Lung (tissue), 11 donors: ENCODE measurements at regions not wholly inside any gene's neighbourhood (a gene's known extent, or its start where the extent isn't known, plus 50 kb on each side); places are given as distances from the start of the nearest gene placed in this dataset.

Experiments used
- ATAC-seq: fragments of 200-7000 bp; cut with Tn5 transposase; one replicate; pipeline ENCODE4 v1.9.1; 2020; ENCODE audit warnings: moderate number of reproducible peaks; ENCODE audit not compliant: insufficient read depth, low FRiP score
- DNase-seq, 3 donors: peaks; one replicate each; pipeline ENCODE4 v3.0.0-alpha.2; 2013 to 2017
- H3K27ac ChIP-seq, 2 donors: one replicate each; pipeline ENCODE4 v1.5.1; 2013; ENCODE audit warnings: mild to moderate bottlenecking in 2 of 2, moderate library complexity in 2 of 2, control low read depth in 1 of 2, inconsistent platforms in 1 of 2, low read depth in 1 of 2, low read length in 1 of 2
- H3K27me3 ChIP-seq, 3 donors: one replicate each; pipeline ENCODE4 v1.5.1; 2013; ENCODE audit warnings: low read length in 2 of 3; ENCODE audit not compliant: control insufficient read depth in 3 of 3, insufficient read depth in 3 of 3
- H3K36me3 ChIP-seq, 4 donors: one replicate each; pipeline ENCODE4 v1.5.1; 2013; ENCODE audit warnings: low read length in 4 of 4, mild to moderate bottlenecking in 1 of 4, moderate library complexity in 1 of 4; ENCODE audit not compliant: control insufficient read depth in 4 of 4, insufficient read depth in 4 of 4
- H3K4me1 ChIP-seq, 5 donors: one replicate each; pipeline ENCODE4 v1.5.1; 2013; ENCODE audit warnings: low read length in 5 of 5, mild to moderate bottlenecking in 2 of 5, moderate library complexity in 1 of 5; ENCODE audit not compliant: control insufficient read depth in 5 of 5, insufficient read depth in 5 of 5
- H3K4me3 ChIP-seq: one replicate; pipeline ENCODE4 v1.5.1; 2013; ENCODE audit warnings: mild to moderate bottlenecking, control low read depth, moderate library complexity
- H3K9ac ChIP-seq, 2 donors: one replicate each; pipeline ENCODE4 v1.5.1; 2013; ENCODE audit warnings: low read length in 2 of 2, control low read depth in 1 of 2; ENCODE audit not compliant: insufficient read depth in 1 of 2
- H3K9me3 ChIP-seq, 4 donors: one replicate each; pipeline ENCODE4 v1.5.1; 2013; ENCODE audit warnings: low read length in 3 of 4, mild to moderate bottlenecking in 1 of 4, moderate library complexity in 1 of 4; ENCODE audit not compliant: control insufficient read depth in 4 of 4, insufficient read depth in 3 of 4
- WGBS, 2 donors: extraction: QIAGEN DNeasy Blood & Tissue Kit; methylation state at CpG; one replicate each; pipeline ENCODE4 v1.1.7; 2013; 5-methylcytosine and 5-hydroxymethylcytosine counted together
- TF ChIP-seq, protein P1 (sequence below): IDR thresholded peaks from 2 replicates; pipeline ENCODE4 v1.5.1; 2012; ENCODE audit warnings: mild to moderate bottlenecking; ENCODE audit errors: control extremely low read depth, extremely low read depth
- donor health status: control.
- donor health status: control.
- donor health status: Bipolar disorder and iron deficiency.
- donor health status: healthy.
- donor health status: DM: yes; HTN: yes; CAD: no.

- Histone ChIP-seq H3K9ac (no peak overlapping the region), H3K4me1 (peaks cover 0 to 60% (median 18%) of the 10 kb centered on the region in 5 donors), H3K4me3 (no peak overlapping the region), H3K27me3 (no peaks in the 10 kb centered on the region), H3K9me3 (no peaks in the 10 kb centered on the region), H3K27ac (no peak overlapping the region), H3K36me3 (no peaks in the 10 kb centered on the region)
- WGBS, 2 donors: 89 to 94% methylated on average over 1 of the region's 1 CpG
- TF ChIP-seq, protein P1, sequence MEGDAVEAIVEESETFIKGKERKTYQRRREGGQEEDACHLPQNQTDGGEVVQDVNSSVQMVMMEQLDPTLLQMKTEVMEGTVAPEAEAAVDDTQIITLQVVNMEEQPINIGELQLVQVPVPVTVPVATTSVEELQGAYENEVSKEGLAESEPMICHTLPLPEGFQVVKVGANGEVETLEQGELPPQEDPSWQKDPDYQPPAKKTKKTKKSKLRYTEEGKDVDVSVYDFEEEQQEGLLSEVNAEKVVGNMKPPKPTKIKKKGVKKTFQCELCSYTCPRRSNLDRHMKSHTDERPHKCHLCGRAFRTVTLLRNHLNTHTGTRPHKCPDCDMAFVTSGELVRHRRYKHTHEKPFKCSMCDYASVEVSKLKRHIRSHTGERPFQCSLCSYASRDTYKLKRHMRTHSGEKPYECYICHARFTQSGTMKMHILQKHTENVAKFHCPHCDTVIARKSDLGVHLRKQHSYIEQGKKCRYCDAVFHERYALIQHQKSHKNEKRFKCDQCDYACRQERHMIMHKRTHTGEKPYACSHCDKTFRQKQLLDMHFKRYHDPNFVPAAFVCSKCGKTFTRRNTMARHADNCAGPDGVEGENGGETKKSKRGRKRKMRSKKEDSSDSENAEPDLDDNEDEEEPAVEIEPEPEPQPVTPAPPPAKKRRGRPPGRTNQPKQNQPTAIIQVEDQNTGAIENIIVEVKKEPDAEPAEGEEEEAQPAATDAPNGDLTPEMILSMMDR: no peak
- no peak for ATAC-seq
- DNase-seq: no peak
Measured at GRCh38 chr14:53460544-53460943, 307.4 kb upstream of the DDHD1 start.

DNA sequence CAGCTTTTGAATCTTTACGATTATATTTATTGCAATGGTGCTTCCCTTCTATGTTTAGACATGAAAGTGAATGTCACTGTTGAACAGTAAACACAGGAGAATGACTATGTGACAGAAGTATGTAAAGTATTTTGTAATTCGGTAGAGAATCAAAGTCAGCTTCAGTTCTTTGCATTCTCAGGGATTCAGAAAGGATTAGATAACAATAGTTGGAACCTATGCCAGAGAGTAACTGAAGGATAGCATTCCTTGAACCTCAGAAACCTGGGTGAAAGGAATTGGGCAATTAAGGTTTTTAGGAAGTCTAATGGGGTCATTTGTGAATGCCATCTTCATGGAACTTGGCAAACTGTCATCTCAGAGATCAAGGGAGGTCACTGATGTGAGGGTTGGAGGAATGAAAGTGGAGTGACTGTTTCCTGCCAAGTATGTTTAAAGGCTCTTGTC is 305.3 kb upstream of the DDHD1 start:
- Histone ChIP-seq H3K9ac (no peak overlapping the region), H3K27ac (no peak overlapping the region), H3K9me3 (no peaks in the 10 kb centered on the region), H3K27me3 (no peaks in the 10 kb centered on the region), H3K4me1 (peaks cover 0 to 51% (median 16%) of the 10 kb centered on the region in 5 donors), H3K4me3 (no peak overlapping the region), H3K36me3 (no peaks in the 10 kb centered on the region)
- TF ChIP-seq, protein P1: no peak
- ATAC-seq: no peak
- 28 to 59% methylated on average over 2 of the region's 2 CpGs for WGBS, 2 donors
- DNase-seq: no peak

DNA sequence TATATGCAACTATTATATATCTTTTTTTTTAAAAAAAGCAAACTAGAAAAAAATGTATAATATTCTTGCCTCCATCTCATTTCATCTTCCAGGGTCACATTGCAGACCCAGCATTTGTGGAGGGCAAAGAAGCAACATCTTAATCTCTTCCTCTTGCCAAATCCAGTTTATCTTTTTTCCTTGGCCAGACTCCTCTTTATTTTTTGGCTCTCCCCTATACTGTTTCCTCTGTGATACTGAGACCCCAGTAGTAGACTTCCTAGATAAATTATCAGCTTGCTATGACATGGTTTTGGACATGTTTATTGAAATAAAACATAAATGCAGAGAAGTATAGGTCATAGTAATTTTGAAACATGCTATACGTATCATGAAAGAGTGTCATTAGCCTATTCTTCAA is 303.8 kb upstream of the DDHD1 start:
- no peak overlapping the region for H3K4me3 ChIP-seq
- ATAC-seq: no peak
- H3K9ac ChIP-seq: no peak overlapping the region
- TF ChIP-seq, protein P1: no peak
- 77 to 86% methylated on average over 1 of the region's 1 CpG for WGBS, 2 donors
- no peaks in the 10 kb centered on the region for H3K36me3 ChIP-seq
- H3K27me3 ChIP-seq: no peaks in the 10 kb centered on the region
- peak in 2 of 3 donors; percentile 68 to 69 for DNase-seq
- peaks cover 1 to 39% (median 13%) of the 10 kb centered on the region in 5 donors for H3K4me1 ChIP-seq
- H3K9me3 ChIP-seq: peaks cover 0 to 1% (median 0%) of the 10 kb centered on the region in 4 donors
- H3K27ac ChIP-seq: no peak overlapping the region
